ENCODE measurements at regions not wholly inside any gene's neighbourhood (a gene's known extent, or its start where the extent isn't known, plus 50 kb on each side); places are given as distances from the start of the nearest gene placed in this dataset.

- no peak overlapping the region for H3K4me3 Mint-ChIP-seq
- peaks cover 3% of the 10 kb centered on the region for H3K9me3 Mint-ChIP-seq
- no peaks in the 10 kb centered on the region for H3K4me1 Mint-ChIP-seq
- H3K27ac Mint-ChIP-seq = no peak overlapping the region
- no peaks in the 10 kb centered on the region for H3K27me3 Mint-ChIP-seq (ENCODE audit: low read depth, poor library complexity)
- H3K36me3 Mint-ChIP-seq (ENCODE audit: low read depth) = no peaks in the 10 kb centered on the region
- no peak for DNase-seq
- TF ChIP-seq CTCF (IDR thresholded peaks at IDR 0.05) = no peak
Measured at GRCh38 chr4:122045533-122045932, 93.7 kb upstream of the TRPC3 start.

- H3K27me3 Mint-ChIP-seq (ENCODE audit: low read depth, poor library complexity) = no peaks in the 10 kb centered on the region
Measured at GRCh38 chr4:122044501-122044900, 92.6 kb upstream of the TRPC3 start.

GRCh38 chr4:122041312-122041711 lies 89.5 kb upstream of the TRPC3 start:
- Mint-ChIP-seq H3K27ac (no peak overlapping the region), H3K36me3 (ENCODE audit: low read depth) (no peaks in the 10 kb centered on the region)
- DNase-seq = no peak

More at GRCh38 chr4:122044501-122044900, 92.6 kb upstream of the TRPC3 start:
- Mint-ChIP-seq H3K4me3 (no peak overlapping the region), H3K9me3 (peaks cover 3% of the 10 kb centered on the region), H3K36me3 (ENCODE audit: low read depth) (no peaks in the 10 kb centered on the region), H3K27ac (no peak overlapping the region), H3K4me1 (no peaks in the 10 kb centered on the region)
- no peak for TF ChIP-seq CTCF (IDR thresholded peaks at IDR 0.05)
- DNase-seq = no peak

GRCh38 chr4:122038896-122039295 lies 87.0 kb upstream of the TRPC3 start:
- H3K9me3 Mint-ChIP-seq = no peaks in the 10 kb centered on the region
- no peak overlapping the region for H3K4me3 Mint-ChIP-seq
- no peaks in the 10 kb centered on the region for H3K36me3 Mint-ChIP-seq (ENCODE audit: low read depth)
- DNase-seq = no peak
- no peaks in the 10 kb centered on the region for H3K4me1 Mint-ChIP-seq
- no peak for TF ChIP-seq CTCF (IDR thresholded peaks at IDR 0.05)
- H3K27me3 Mint-ChIP-seq (ENCODE audit: low read depth, poor library complexity) = peaks cover 2% of the 10 kb centered on the region
- no peak overlapping the region for H3K27ac Mint-ChIP-seq

More at GRCh38 chr4:122041312-122041711, 89.5 kb upstream of the TRPC3 start:
- peaks cover 3% of the 10 kb centered on the region for H3K9me3 Mint-ChIP-seq
- no peak overlapping the region for H3K4me3 Mint-ChIP-seq
- no peaks in the 10 kb centered on the region for H3K27me3 Mint-ChIP-seq (ENCODE audit: low read depth, poor library complexity)
- no peak for TF ChIP-seq CTCF (IDR thresholded peaks at IDR 0.05)
- no peaks in the 10 kb centered on the region for H3K4me1 Mint-ChIP-seq

GRCh38 chr4:122034619-122035018 lies 82.8 kb upstream of the TRPC3 start:
- Mint-ChIP-seq H3K27me3 (ENCODE audit: low read depth, poor library complexity) (peaks cover 2% of the 10 kb centered on the region), H3K27ac (no peak overlapping the region), H3K4me1 (no peaks in the 10 kb centered on the region), H3K4me3 (no peak overlapping the region), H3K36me3 (ENCODE audit: low read depth) (peaks cover 16% of the 10 kb centered on the region), H3K9me3 (peaks cover 29% of the 10 kb centered on the region)
- no peak for DNase-seq
- TF ChIP-seq CTCF (IDR thresholded peaks at IDR 0.05) = no peak

- H3K9me3 Mint-ChIP-seq = peaks cover 47% of the 10 kb centered on the region
Measured at GRCh38 chr4:122027203-122027602, 75.3 kb upstream of the TRPC3 start.

More at GRCh38 chr4:122027203-122027602, 75.3 kb upstream of the TRPC3 start:
- no peaks in the 10 kb centered on the region for H3K4me1 Mint-ChIP-seq
- DNase-seq = no peak
- peaks cover 21% of the 10 kb centered on the region for H3K36me3 Mint-ChIP-seq (ENCODE audit: low read depth)
- H3K27me3 Mint-ChIP-seq (ENCODE audit: low read depth, poor library complexity) = no peaks in the 10 kb centered on the region
- H3K27ac Mint-ChIP-seq = no peak overlapping the region
- TF ChIP-seq CTCF (IDR thresholded peaks at IDR 0.05) = no peak
- H3K4me3 Mint-ChIP-seq = no peak overlapping the region
